HepG2 (cell line): ENCODE measurements at regions not wholly inside any gene's neighbourhood (a gene's known extent, or its start where the extent isn't known, plus 50 kb on each side); places are given as distances from the start of the nearest gene placed in this dataset.

Experiments used
- ATAC-seq: fragments of 200-7000 bp; cut with Tn5 transposase; 3 replicates; pipeline ENCODE4 v1.9.1; 2020; ENCODE audit warnings: mild to moderate bottlenecking, moderate library complexity
- BruUV-seq: library from RNA; stranded (reverse); fragments of 400-500 nt; replicated peaks from 2 replicates; lab custom pipeline; 2021; lab: Mats Ljungman, UMichigan
- CTCF ChIA-PET: fragments of 300-600 bp; formaldehyde crosslinking; extraction: SDS; loops from one replicate; lab custom pipeline; 2021; ENCODE audit warnings: low total read pairs, inconsistent platforms, low intra/inter-chr PET ratio; lab: Yijun Ruan, JAX
- POLR2A ChIA-PET: fragments of 350-600 bp; sonication (Branson Sonifier 250); formaldehyde crosslinking; loops from one replicate; lab custom pipeline; 2020; ENCODE audit warnings: antibody characterized with exemption, inconsistent platforms; lab: Yijun Ruan, JAX
- DNase-seq: peaks from one replicate; pipeline ENCODE4 v3.0.0-alpha.2; 2015; ENCODE audit warnings: low spot score
- FAIRE-seq: peaks from 3 replicates; lab custom pipeline; 2011; peaks lifted over from hg19 to GRCh38; lab: Jason Lieb, UNC
- H2AFZ ChIP-seq: one replicate; pipeline ENCODE4 v1.6.1; 2011; ENCODE audit warnings: low read length, inconsistent platforms
- H3K27ac ChIP-seq: fragments of 300-600 bp; 3 replicates; pipeline ENCODE4 v1.8.0; 2011; ENCODE audit warnings: mixed run types, mild to moderate bottlenecking, mixed read lengths, low read length, inconsistent platforms; ENCODE audit not compliant: insufficient read depth; ENCODE audit errors: extremely low read length
- H3K27me3 ChIP-seq, 2 experiments: fragments of 200-600 bp in 1 of 2; 2 replicates in 1 of 2; 3 replicates in 1 of 2; pipeline versions ENCODE4 v1.6.0 to v1.8.0; 2011; ENCODE audit warnings: low read length in 2 of 2, mild to moderate bottlenecking in 2 of 2, moderate library complexity in 2 of 2, inconsistent platforms in 1 of 2; ENCODE audit not compliant: insufficient read depth in 2 of 2, control insufficient read depth in 1 of 2
- H3K36me3 ChIP-seq, 2 experiments: fragments of 200-600 bp in 1 of 2; replicated peaks in 1 of 2; 2 replicates in 1 of 2; 3 replicates in 1 of 2; pipeline versions ENCODE4 v1.5.1 to v1.8.0; 2011; ENCODE audit warnings: low read length in 2 of 2, inconsistent platforms in 1 of 2; ENCODE audit not compliant: insufficient read depth in 2 of 2, control insufficient read depth in 1 of 2
- H3K4me1 ChIP-seq: 2 replicates; pipeline ENCODE4 v1.5.1; 2012; ENCODE audit warnings: low read length, inconsistent platforms; ENCODE audit not compliant: insufficient read depth
- H3K4me2 ChIP-seq: 2 replicates; pipeline ENCODE4 v1.6.0; 2011; ENCODE audit warnings: low read depth, low read length, inconsistent platforms
- H3K4me3 ChIP-seq, 3 experiments: fragments of 200-600 bp in 1 of 3; sonication (generic), shearing (Covaris generic) in 1 of 3; replicated peaks in 1 of 3; 2 replicates each; pipeline ENCODE4 v1.5.1; 2011 to 2016; ENCODE audit warnings: low read length in 3 of 3, inconsistent platforms in 2 of 3, low read depth in 2 of 3, mild to moderate bottlenecking in 2 of 3, control low read depth in 1 of 3, mixed read lengths in 1 of 3; ENCODE audit not compliant: insufficient read depth in 1 of 3
- H3K79me2 ChIP-seq: one replicate; pipeline ENCODE4 v1.6.1; 2011; ENCODE audit warnings: low read length, inconsistent platforms; ENCODE audit not compliant: insufficient read depth
- H3K9ac ChIP-seq: 2 replicates; pipeline ENCODE4 v1.6.0; 2011; ENCODE audit warnings: mild to moderate bottlenecking, low read depth, low read length, inconsistent platforms; ENCODE audit not compliant: insufficient read depth
- H3K9me3 ChIP-seq: 2 replicates; pipeline ENCODE4 v1.5.1; 2012; ENCODE audit warnings: mild to moderate bottlenecking, low read length
- H4K20me1 ChIP-seq: 2 replicates; pipeline ENCODE4 v1.6.0; 2011; ENCODE audit warnings: inconsistent platforms, mild to moderate bottlenecking, low read length, moderate library complexity; ENCODE audit not compliant: insufficient read depth
- AGO1 ChIP-seq: fragments of 200-400 bp; formaldehyde crosslinking; IDR thresholded peaks from 2 replicates; pipeline ENCODE4 v1.6.1; 2017; ENCODE audit warnings: mild to moderate bottlenecking, low read depth, low read length, moderate library complexity; ENCODE audit not compliant: poor library complexity, severe bottlenecking
- AHR ChIP-seq: IDR thresholded peaks from 2 replicates; pipeline ENCODE4 v1.6.1; 2018; ENCODE audit warnings: missing genetic modification reagents, missing compliant biosample characterization
- EHMT2 ChIP-seq: fragments of 200-600 bp; sonication (generic); IDR thresholded peaks from 2 replicates; pipeline ENCODE4 v1.7.0; 2017; ENCODE audit warnings: antibody characterized with exemption, low read depth, low read length, borderline replicate concordance
- FOSL2 ChIP-seq: sonication (generic); formaldehyde crosslinking; IDR thresholded peaks from 2 replicates; pipeline ENCODE4 v1.4.0; 2020; ENCODE audit warnings: missing genetic modification reagents
- HIVEP1 ChIP-seq: sonication (generic); formaldehyde crosslinking; IDR thresholded peaks from 2 replicates; pipeline ENCODE4 v1.4.0; 2020; ENCODE audit warnings: mild to moderate bottlenecking, missing genetic modification reagents
- IKZF1 ChIP-seq: fragments of 450-650 bp; IDR thresholded peaks from 2 replicates; pipeline ENCODE4 v1.7.1; 2016
- IRF2 ChIP-seq: IDR thresholded peaks from 2 replicates; pipeline ENCODE4 v1.6.1; 2018; ENCODE audit warnings: missing genetic modification reagents, missing compliant biosample characterization
- LCORL ChIP-seq, 2 experiments: fragments of 450-650 bp in 1 of 2; sonication (generic) in 1 of 2; formaldehyde crosslinking in 1 of 2; IDR thresholded peaks; 2 replicates each; pipeline versions ENCODE4 v1.5.0 to v1.6.1; 2017 to 2020; ENCODE audit warnings: antibody characterized with exemption in 1 of 2, missing genetic modification reagents in 1 of 2
- NR3C1 ChIP-seq: sonication (generic); formaldehyde crosslinking; IDR thresholded peaks from 2 replicates; pipeline ENCODE4 v1.4.0; 2020; ENCODE audit warnings: missing genetic modification reagents
- RFX1 ChIP-seq: fragments of 450-650 bp; IDR thresholded peaks from 2 replicates; pipeline ENCODE4 v1.6.1; 2017
- ZBTB38 ChIP-seq: sonication (generic); formaldehyde crosslinking; IDR thresholded peaks from 2 replicates; pipeline ENCODE4 v1.5.1; 2020; ENCODE audit warnings: mild to moderate bottlenecking, missing genetic modification reagents
- ZBTB8A ChIP-seq: sonication (generic); formaldehyde crosslinking; IDR thresholded peaks from 2 replicates; pipeline ENCODE4 v1.4.0; 2020; ENCODE audit warnings: mild to moderate bottlenecking, low read depth, missing genetic modification reagents, borderline replicate concordance
- ZNF329 ChIP-seq: sonication (generic); formaldehyde crosslinking; IDR thresholded peaks from 2 replicates; pipeline ENCODE4 v1.9.0; 2021; ENCODE audit warnings: low read depth, mild to moderate bottlenecking, missing genetic modification reagents
- ZNF737 ChIP-seq: sonication (generic); formaldehyde crosslinking; IDR thresholded peaks from 2 replicates; pipeline ENCODE4 v1.5.0; 2020; ENCODE audit warnings: missing genetic modification reagents, mild to moderate bottlenecking, borderline replicate concordance
- ZNF790 ChIP-seq: sonication (generic); formaldehyde crosslinking; IDR thresholded peaks from 2 replicates; pipeline ENCODE4 v1.8.0; 2022; ENCODE audit warnings: missing genetic modification reagents, mild to moderate bottlenecking, borderline replicate concordance
- in situ Hi-C: cut with HindIII; loops from 2 replicates; pipeline ENCODE4 v1.10.0; 2017; ENCODE audit warnings: low pct_unique_long_range_greater_than_20kb; ENCODE audit not compliant: extremely low pct_ligation_motif_present
- intact Hi-C: fragments of 100-400 bp; cut with micrococcal nuclease; formaldehyde crosslinking; loops from one replicate; pipeline ENCODE4 v1.10.0; 2022; ENCODE audit not compliant: unreplicated experiment
- TF ChIP-seq, protein P1 (sequence below): sonication (generic); formaldehyde crosslinking; IDR thresholded peaks from 2 replicates; pipeline ENCODE4 v1.4.0; 2020; ENCODE audit warnings: missing genetic modification reagents
- TF ChIP-seq, protein P2 (sequence below): sonication (generic); formaldehyde crosslinking; IDR thresholded peaks from 2 replicates; pipeline ENCODE4 v1.4.0; 2020; ENCODE audit warnings: missing genetic modification reagents

- ChIA-PET POLR2A (no interaction called here), CTCF (no interaction called here)
- ATAC-seq (no peak), DNase-seq (no peak), FAIRE-seq (no peak)
- no TSS peak for BruUV-seq
- in situ Hi-C loops (no loop called here), intact Hi-C loops (no loop called here)
- Histone ChIP-seq H3K27me3 (no peaks in the 10 kb centered on the region), H3K36me3 (no peaks in the 10 kb centered on the region), H3K79me2 (no peaks in the 10 kb centered on the region), H3K9me3 (no peaks in the 10 kb centered on the region), H3K27ac (no peak overlapping the region), H3K9ac (no peak overlapping the region), H3K4me1 (no peaks in the 10 kb centered on the region), H3K4me3 (no peak overlapping the region), H3K4me2 (no peak overlapping the region), H4K20me1 (no peaks in the 10 kb centered on the region), H2AFZ (no peak overlapping the region)
- TF ChIP-seq LCORL (IDR thresholded peaks at IDR 0.05), result no peak
- TF ChIP-seq LCORL (CRISPR knock-in tag; IDR thresholded peaks at IDR 0.05), result no peak
- no peak for TF ChIP-seq RFX1
- TF ChIP-seq, protein P1, sequence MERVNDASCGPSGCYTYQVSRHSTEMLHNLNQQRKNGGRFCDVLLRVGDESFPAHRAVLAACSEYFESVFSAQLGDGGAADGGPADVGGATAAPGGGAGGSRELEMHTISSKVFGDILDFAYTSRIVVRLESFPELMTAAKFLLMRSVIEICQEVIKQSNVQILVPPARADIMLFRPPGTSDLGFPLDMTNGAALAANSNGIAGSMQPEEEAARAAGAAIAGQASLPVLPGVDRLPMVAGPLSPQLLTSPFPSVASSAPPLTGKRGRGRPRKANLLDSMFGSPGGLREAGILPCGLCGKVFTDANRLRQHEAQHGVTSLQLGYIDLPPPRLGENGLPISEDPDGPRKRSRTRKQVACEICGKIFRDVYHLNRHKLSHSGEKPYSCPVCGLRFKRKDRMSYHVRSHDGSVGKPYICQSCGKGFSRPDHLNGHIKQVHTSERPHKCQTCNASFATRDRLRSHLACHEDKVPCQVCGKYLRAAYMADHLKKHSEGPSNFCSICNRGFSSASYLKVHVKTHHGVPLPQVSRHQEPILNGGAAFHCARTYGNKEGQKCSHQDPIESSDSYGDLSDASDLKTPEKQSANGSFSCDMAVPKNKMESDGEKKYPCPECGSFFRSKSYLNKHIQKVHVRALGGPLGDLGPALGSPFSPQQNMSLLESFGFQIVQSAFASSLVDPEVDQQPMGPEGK, result no peak
- no peak for TF ChIP-seq NR3C1 (CRISPR knock-in tag)
- TF ChIP-seq FOSL2 (CRISPR knock-in tag), result no peak
- TF ChIP-seq, protein P2, sequence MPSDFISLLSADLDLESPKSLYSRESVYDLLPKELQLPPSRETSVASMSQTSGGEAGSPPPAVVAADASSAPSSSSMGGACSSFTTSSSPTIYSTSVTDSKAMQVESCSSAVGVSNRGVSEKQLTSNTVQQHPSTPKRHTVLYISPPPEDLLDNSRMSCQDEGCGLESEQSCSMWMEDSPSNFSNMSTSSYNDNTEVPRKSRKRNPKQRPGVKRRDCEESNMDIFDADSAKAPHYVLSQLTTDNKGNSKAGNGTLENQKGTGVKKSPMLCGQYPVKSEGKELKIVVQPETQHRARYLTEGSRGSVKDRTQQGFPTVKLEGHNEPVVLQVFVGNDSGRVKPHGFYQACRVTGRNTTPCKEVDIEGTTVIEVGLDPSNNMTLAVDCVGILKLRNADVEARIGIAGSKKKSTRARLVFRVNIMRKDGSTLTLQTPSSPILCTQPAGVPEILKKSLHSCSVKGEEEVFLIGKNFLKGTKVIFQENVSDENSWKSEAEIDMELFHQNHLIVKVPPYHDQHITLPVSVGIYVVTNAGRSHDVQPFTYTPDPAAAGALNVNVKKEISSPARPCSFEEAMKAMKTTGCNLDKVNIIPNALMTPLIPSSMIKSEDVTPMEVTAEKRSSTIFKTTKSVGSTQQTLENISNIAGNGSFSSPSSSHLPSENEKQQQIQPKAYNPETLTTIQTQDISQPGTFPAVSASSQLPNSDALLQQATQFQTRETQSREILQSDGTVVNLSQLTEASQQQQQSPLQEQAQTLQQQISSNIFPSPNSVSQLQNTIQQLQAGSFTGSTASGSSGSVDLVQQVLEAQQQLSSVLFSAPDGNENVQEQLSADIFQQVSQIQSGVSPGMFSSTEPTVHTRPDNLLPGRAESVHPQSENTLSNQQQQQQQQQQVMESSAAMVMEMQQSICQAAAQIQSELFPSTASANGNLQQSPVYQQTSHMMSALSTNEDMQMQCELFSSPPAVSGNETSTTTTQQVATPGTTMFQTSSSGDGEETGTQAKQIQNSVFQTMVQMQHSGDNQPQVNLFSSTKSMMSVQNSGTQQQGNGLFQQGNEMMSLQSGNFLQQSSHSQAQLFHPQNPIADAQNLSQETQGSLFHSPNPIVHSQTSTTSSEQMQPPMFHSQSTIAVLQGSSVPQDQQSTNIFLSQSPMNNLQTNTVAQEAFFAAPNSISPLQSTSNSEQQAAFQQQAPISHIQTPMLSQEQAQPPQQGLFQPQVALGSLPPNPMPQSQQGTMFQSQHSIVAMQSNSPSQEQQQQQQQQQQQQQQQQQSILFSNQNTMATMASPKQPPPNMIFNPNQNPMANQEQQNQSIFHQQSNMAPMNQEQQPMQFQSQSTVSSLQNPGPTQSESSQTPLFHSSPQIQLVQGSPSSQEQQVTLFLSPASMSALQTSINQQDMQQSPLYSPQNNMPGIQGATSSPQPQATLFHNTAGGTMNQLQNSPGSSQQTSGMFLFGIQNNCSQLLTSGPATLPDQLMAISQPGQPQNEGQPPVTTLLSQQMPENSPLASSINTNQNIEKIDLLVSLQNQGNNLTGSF (CRISPR knock-in tag), result no peak
- TF ChIP-seq HIVEP1 (CRISPR knock-in tag), result no peak
- no peak for TF ChIP-seq ZNF329 (CRISPR knock-in tag)
- no peak for TF ChIP-seq AGO1
- no peak for TF ChIP-seq IRF2 (CRISPR knock-in tag)
- TF ChIP-seq ZBTB8A (CRISPR knock-in tag), result no peak
- TF ChIP-seq IKZF1, result no peak
- TF ChIP-seq ZNF790, result no peak
- TF ChIP-seq AHR (CRISPR knock-in tag), result no peak
- TF ChIP-seq EHMT2, result no peak
- TF ChIP-seq ZBTB38 (CRISPR knock-in tag), result no peak
- TF ChIP-seq ZNF737, result no peak
Measured at GRCh38 chr5:99807346-99807745, 727.8 kb upstream of the FAM174A start.
